GM21360 (cell line): ENCODE measurements at regions not wholly inside any gene's neighbourhood (a gene's known extent, or its start where the extent isn't known, plus 50 kb on each side); places are given as distances from the start of the nearest gene placed in this dataset.

ENCODE experiments used
- ATAC-seq: cut with Tn5 transposase; IDR thresholded peaks from one replicate; pipeline ENCODE4 v1.9.1; 2021; ENCODE audit warnings: mild to moderate bottlenecking, moderate library complexity; ENCODE audit not compliant: unreplicated experiment

DNA sequence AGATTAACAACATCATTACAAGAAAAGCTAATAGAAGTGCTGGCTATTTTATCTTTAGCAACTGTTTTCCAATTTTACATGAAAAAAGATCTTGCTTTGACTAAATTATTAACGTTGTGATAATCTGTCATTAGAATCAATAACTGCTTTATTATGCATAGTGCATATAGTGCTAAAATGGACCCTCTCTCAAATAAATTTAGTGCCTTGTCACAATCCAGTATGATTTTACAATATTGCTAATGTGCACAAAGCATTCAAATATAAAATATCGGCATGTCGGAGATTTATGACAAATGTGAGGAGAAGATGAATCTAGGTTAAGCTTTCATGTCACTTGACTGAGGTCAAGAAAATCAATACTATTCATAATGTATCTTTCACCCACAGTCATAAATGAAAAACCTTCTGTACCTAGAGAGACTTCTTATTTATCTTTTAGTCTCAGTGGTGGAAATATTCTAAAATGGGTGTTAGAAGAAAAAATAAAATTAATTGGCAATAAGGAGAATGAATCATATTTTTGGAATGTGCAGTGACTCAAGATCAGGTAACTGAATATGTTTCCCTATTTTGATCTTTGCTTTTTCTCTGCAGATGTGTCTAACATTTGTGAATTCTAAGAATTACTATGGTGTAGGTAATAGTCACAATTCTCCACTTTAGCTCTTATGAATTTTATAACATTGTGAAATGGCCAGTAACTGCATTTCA lies 672.9 kb upstream of the GRAMD2B start:
- ATAC-seq: no peak

DNA sequence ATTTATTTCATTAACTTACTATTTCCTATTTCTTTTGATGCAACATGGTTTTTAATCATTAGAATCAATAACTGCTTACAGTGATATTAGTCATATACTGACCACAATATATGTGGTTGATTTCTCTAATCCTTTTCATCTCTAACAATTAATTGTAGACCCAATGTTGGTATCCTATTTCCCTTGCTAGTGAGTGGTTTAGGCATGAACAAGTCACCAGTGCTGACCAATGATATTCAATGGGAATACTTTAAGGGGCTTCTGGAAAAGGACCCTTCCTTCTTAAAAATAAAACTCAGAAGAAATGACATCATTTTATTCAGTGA lies 672.4 kb upstream of the GRAMD2B start:
- no peak for ATAC-seq

DNA sequence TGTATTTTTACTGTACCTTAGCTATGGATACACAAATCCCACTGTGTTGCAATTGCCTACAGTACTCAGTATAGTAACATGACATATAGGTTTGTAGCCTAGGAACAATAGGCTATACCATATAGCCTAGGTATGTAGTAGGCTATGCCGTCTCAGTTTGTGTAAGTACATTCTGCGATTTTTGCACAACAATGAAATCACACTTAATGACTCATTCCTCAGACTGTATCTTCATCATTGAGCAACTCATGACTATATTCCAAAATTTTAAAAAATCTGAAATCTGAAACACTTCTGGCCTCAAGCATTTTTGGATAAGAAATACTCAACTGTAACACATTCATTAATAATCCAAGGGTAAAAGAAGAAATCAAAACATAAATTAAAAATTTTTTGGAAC lies 666.8 kb upstream of the GRAMD2B start:
- no peak for ATAC-seq

DNA sequence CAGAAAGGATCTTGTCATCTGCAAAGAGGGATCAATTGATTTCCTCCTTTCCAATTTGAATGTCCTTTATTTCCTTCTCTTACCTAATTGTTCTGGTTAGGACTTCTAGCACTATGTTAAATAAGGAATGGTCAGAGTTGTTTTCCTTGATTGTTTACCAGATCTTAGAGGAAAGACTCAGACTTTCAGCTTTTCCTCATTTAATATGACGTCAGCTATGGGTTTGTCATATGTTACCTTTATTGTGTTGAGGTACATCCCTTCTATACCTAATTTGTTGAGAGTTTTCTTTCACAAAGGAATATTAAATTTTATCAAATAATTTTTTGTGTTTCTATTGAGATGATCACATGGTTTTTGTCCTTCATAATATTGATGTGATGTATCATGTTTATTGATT lies 656.5 kb upstream of the GRAMD2B start:
- no peak for ATAC-seq

DNA sequence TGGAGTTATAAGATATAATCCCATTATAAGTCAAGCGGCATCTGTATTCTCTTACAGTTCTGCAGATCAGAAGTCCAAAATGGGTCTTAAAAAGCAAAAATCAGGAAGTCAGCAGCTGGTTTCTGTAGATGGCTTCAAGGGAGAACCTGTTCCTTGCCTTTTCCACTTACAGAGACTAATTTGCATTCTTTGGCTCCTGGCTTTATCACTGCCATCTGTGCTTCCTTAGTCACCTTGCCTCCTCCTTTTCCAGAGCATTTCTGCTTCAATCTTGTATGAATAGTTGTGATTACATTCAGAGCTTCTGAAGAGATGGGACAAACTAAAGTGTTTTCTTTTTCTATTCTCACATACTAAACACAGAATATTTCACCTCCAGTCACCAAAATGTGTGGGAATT lies 647.3 kb upstream of the GRAMD2B start:
- ATAC-seq: no peak

DNA sequence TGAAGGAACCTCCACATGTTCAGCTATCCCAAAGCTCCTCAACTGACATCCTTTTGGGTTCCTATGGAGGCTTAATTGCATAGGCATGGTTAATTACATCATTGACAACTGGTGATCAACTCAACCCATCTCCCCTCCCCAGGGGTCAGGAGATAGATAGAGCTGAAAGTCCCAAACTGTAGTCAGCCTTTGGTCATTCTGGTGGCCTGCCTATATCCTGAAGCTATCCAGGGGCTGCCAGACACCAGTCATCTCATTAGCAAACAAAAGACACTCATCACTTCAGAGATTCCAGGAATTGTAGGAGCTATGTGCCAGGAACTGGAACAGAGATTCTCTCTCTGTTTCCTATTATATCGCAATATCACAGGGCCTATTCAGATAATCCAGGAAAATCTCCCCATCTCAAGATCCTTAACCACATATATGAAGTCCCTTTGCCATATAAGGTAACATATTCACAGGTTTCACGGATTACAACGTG lies 646.5 kb upstream of the GRAMD2B start:
- ATAC-seq: no peak

DNA sequence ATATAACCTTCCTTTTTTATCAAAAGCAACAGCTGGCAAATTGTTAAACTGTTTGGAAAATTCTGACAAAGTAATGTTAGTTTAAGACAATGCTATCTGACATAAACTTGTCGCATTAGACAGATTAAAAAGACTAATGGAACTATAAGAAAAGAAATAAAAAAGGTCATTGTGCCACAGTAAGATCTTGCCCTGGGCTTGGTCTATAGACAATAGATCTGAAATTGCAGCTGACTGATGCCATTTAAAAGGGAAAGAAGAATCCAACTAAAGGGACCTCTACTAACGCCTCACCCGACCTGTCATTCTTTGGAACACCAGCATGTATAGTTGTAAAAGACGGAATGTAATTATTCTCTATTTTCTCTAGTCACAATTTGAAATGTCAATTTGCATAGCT lies 644.4 kb upstream of the GRAMD2B start:
- no peak for ATAC-seq

DNA sequence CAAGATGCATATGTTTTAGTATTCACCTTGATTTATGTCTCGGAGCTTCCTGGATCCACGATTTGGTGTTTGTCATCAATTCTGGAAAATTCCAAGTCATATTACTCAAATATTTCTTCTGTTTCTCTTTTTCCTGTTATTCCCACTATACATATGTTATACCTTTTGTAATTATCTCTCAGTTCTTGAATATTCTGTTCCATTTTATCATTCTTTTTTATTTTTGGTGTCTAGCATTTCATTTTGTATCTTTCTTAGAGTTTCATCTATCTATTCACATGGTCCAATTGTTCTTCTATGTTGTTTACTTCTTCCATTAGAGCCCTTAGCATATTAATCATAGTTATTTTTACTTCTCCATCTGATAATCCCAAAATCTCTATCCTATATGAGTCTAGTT lies 637.8 kb upstream of the GRAMD2B start:
- no peak for ATAC-seq

DNA sequence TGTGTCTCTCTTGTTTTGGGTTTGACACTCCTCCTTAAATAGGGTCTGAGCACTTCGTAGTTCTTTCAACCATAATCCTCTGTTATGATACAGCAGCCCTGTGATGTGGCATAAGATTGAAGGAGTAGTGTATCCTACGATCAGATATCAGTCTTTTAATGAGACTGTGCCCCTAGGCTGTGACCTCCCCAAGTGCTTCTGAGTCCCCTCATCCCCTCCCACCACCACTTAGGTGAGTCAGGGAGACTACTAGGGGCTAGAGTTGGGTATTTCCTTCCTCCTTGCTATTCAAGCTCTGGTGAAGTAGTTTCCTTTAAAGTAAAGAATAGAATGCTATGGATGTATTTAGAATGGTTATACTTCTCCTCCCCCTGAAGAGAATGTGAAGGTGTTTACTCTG lies 637.2 kb upstream of the GRAMD2B start:
- no peak for ATAC-seq

DNA sequence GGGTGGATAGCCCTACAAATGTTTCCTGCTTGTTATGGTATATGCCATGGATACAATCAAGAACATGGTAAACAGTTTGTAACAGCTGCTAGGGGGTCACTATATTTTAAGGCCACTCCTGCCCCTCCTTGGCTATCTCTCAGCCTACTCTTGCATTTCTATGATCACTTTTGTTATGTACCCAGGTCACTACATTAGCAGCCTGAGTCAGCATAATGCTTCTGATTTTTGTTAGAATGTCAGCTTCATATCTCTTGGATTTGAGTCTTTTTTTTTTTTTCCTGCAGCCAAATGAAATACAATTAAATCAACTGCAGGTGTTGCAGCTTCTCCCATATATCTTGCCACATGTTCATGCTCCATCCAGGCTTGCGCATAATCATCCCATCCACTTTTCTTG lies 629.7 kb upstream of the GRAMD2B start:
- no peak for ATAC-seq

DNA sequence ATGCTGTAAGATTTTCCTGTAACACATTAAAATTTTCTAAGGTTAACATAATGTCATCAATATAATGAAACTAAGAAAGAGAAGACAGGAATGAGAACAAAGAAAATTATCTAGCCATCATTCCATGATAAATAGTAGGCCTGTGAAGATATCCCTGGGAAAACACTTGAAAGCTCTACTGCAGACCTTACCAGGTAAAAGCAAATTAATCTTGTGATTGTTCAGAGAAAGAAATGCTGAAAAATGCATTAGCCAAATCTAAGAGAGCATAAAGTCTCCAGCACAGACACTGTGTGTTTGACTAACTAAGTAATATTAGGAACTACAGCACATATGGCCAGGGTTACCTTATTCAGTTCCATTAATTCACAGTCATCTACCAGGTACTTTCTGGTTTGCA lies 628.3 kb upstream of the GRAMD2B start:
- no peak for ATAC-seq

DNA sequence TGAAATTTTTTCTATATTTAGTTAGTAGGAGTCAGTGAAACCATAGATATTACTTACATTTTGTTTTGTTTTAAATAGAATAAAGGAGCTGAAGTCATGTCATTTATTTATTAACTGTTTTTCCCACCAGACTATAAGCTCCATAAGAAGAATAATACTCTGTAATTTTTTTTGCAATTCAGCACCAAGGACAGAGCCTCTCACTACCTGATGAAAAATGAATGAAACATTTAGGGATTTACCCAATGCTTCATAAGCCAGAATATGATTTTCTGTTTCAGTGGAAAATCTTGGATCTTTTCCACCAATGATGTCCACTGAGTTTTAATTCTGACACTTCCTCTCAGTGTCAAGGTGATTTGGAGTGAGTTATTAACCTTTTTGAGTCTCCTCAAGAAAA lies 624.9 kb upstream of the GRAMD2B start:
- no peak for ATAC-seq

DNA sequence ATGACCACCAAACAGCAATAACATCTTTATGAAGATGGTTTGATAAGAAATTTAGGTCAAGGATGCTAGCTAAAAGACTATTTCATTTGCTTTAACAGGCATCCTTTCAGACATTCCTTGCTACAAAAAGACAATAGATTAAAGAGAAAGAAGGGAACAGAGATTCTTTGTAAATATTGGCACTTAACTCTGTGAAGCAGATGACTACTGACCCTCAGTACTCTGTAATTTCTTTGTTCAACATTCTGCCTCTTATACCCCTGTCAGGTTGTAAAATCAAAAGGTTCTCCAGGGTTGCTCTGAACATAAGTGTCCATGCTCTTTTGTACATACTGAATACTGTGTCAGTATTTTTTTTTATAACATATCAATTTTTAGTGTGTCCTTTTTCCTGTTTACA lies 610.6 kb upstream of the GRAMD2B start:
- no peak for ATAC-seq

DNA sequence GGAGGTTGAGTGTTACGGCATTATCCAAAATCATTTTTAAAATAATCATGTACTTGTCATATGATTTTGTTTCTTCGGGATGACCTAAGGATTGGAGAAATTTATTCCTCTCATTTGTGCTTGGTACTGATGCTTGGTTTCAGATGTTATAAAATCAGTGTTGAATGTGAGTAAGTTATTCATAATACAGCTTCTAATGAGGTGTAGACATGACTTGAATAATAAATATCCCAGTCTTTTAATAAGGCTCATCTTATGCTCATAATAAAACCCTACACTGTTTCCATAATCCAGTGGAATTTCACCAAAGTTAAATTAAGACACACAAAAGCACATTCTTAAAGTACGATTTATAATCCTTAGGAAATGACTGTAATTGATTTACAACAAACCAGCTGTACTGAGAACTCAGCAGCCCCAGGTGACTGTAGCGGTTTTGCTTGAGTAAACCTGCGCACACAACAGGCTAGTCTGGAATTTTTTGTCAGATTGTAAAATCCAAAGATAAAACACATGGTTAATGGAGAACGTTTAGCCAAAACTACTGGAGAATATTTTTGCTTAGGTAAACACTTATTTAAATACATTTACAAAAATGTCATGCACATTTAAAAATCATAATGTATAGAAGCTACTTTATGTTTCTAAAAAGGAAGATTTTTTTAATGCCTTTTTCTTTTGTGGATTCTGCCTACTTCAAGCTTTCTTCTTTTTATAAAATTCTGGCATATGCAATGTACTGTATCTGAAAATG lies 609.8 kb upstream of the GRAMD2B start:
- ATAC-seq: no peak

DNA sequence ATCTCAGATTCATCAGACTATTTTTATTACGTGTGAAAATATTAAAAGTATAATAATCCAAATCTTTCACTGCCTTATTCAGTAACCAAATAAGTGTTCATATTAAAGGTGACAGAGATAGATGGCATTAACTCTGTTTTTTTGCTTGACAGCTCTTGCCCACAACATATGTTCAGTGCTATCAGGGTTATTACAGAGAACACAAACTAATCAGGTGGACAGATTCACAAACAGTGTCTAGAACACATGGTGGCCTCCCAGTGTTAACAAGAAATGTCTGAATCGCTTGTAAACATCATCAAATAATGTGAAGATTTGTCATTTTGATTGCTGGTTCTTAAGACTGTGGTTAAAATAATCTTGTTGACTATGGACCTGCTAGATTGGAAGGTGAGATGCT lies 609.1 kb upstream of the GRAMD2B start:
- ATAC-seq: no peak

DNA sequence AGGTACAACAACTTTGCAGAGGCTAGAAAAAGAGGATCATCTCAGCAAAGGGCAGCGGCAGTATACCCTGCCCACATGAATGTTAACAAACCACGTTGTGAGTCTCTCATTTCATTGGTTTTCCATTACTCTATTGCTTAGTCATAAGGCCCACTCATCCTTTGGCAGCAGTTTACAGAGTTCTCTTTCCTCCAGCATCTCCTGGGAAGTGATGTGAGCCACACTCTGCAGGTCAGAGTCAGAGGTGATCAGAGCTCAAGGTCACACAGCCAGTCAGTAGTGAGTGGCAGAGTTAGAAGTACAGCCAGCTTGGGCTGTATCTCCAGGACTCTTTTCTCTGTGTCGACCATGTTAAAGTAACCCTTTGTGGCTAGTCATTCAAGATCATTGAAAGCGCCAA lies 599.6 kb upstream of the GRAMD2B start:
- no peak for ATAC-seq

DNA sequence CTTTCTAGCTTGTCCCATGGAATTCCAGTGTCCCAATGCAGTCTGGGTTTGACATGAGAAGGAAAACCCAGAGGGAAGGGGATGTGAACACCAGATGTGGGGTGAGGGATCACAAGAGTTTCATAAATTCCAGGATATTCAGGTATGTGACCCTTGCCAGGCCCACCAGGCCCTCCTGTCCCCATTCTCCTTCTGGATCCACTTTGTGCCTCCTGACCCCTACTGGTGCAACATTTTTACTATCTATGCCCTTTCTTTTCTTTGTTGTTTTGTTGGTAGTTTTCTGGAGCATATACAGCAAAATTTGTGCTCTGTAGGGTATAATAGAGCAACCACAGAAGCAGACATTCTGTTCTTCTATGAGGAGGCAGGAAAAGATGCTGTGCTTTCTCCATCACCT lies 597.0 kb upstream of the GRAMD2B start:
- no peak for ATAC-seq

DNA sequence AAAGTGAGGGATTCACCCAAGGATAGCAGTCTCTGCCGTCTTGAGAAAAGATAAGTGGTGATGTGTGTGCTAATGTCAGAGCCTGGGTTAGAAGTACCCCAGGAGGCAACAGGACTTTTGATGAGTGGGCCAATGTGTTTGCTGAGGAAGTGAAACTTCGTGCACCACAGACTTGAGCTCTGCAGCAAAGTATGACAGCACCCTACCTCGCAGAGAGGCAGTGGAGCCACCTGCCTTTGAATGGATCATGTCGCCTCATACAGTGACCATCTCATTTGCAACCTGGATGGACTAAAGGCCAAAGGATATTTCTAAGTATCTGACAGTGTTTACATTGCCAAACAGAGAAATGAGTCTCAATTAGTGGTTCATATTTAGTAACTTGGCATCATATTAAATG lies 593.9 kb upstream of the GRAMD2B start:
- peak; percentile 96 for ATAC-seq

DNA sequence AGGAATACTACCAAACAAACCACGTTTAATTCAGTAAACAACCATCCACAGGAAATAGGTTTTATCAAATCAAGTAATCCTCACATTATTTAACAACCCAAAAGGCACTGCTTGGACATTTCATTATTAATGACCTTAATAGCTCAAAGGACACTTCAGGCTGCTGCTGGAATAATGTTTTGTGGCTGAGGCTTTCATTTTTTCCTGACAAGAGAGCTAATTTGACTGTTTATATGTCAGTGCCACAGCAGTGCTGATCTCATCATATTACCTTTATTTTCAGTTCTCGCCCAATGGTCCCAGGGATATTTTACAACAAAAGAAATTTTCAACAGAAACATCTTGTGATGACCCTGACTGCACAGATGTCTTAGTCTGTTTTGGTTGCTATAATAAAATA lies 589.8 kb upstream of the GRAMD2B start:
- ATAC-seq: no peak

DNA sequence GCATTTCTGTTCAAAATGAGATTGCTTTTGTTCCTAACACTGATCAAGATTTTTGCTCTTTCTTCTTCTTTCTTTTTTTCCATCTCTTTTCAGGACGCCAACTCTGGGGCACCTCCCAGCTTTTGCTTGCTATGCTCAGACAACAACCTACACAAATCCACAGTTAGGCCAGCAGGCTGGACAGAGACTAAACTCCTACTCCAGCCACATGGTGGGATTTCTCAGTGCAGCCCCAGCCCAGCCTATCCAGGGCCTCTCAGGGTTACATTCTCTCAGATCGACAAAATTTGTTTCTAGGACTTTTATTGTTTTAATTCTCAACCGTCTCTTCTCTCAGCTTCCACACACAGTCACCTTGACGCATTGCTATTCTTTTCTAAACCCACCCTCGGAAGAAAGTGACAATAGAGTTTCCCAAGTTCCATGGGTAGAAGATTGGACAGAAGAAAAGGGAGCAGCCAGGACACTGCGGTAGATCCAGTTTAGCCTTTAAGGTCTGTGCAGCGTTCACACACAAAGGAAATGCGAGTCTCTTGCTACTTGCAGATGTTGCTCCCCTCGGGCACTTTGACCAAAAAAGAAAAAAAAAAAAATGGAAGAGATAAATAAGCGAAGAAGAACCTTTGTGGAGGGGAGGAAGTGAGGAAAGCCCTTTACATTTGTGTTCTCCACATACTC lies 588.6 kb upstream of the GRAMD2B start:
- no peak for ATAC-seq

DNA sequence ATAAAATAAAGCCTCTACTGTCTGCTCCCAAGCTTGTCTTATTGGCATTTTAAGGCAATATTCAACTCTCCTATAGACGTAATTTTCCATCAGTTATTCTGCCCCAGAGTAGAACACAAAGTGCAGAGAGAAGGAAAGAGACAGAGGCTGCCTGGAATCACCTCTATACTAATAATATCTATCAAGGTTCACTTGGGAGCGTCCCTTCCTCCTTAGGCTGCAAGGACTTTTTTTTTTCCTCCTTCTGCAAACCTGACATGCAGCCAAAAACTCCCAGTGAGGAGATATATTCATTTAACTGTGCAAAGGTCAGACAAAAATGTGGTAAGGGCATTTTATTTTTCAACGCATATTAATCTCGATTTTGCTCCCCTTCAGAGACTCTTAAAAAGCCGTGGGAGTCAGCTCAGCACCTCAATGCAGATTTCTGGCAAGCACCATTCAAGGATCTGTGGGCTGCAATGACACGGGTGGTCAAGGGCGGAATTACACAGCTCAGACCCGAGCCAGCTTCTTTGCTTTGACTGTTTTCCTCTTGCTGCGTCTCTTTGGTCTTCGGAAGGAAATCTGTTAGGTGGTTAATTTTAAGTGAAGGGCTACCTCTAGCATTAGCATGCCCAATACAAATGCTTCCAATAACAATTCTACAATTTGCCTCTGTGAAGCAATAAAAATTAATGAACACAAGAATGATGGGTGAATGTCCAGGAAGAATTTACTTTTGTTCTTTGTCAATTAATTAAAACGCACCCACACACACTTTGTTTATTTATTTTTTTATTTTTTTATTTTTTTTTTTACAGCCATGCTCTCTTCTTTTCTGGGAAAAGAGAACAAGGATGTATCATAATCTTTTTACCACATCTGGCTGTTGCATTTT lies 587.7 kb upstream of the GRAMD2B start:
- ATAC-seq: peak; percentile 92
